Pancreas (tissue), 10 donors: ENCODE measurements at regions not wholly inside any gene's neighbourhood (a gene's known extent, or its start where the extent isn't known, plus 50 kb on each side); places are given as distances from the start of the nearest gene placed in this dataset.

Source experiments
- ATAC-seq, 4 donors: fragments of 200-7000 bp; cut with Tn5 transposase; one replicate each; pipeline versions ENCODE4 v1.8.0 to v1.9.1; 2020; ENCODE audit warnings: mild to moderate bottlenecking in 4 of 4, moderate library complexity in 4 of 4
- DNase-seq, 6 donors: peaks; one replicate each; pipeline ENCODE4 v3.0.0-alpha.2; 2020
- FAIRE-seq: peaks from 2 replicates; lab custom pipeline; 2012; peaks lifted over from hg19 to GRCh38; lab: Jason Lieb, UNC
- H3K27ac ChIP-seq, 4 donors: fragments of 200-600 bp; sonication (generic); 1 replicate in 3 of 4; 2 replicates in 1 of 4; pipeline versions ENCODE4 v1.5.0 to v1.8.0; 2020
- H3K27me3 ChIP-seq, 4 donors: fragments of 200-600 bp; one replicate each; pipeline ENCODE4 v1.8.0; 2021
- H3K36me3 ChIP-seq, 3 donors: fragments of 200-600 bp; sonication (generic) in 1 of 3; one replicate each; pipeline versions ENCODE4 v1.5.0 to v1.8.0; 2020 to 2021
- H3K4me1 ChIP-seq, 3 donors: fragments of 200-600 bp; one replicate each; pipeline ENCODE4 v1.8.0; 2021
- H3K4me3 ChIP-seq, 4 donors: fragments of 200-600 bp; sonication (generic) in 2 of 4; one replicate each; pipeline versions ENCODE4 v1.5.0 to v1.8.0; 2020 to 2021
- H3K9me3 ChIP-seq, 4 donors: fragments of 200-600 bp; one replicate each; pipeline ENCODE4 v1.8.0; 2021
- CTCF ChIP-seq, 4 donors: fragments of 200-600 bp; sonication (generic) in 3 of 4; IDR thresholded peaks; one replicate each; pipeline versions ENCODE4 v1.5.0 to v1.8.0; 2021; ENCODE audit warnings: antibody characterized with exemption in 4 of 4
- whole genome bisulfite sequencing, 2 donors: extraction: QIAGEN DNeasy Blood & Tissue Kit; methylation state at CpG; one replicate each; pipeline ENCODE4 v1.1.7; 2013; 5-methylcytosine and 5-hydroxymethylcytosine counted together
- intact Hi-C, 3 donors: fragments of 100-400 bp; cut with DNase I; formaldehyde crosslinking; loops; one replicate each; pipeline versions ENCODE4 v1.11.1 to v1.14.2; 2022
- donor health status: healthy with polysubstance abuse.
- donor health status: DM: no; HTN: no; CAD: no; lungs with moderate emphysema.
- donor health status: DM: no; HTN: no; CAD: no.
- donor health status: control.
- donor health status: control.
- donor health status: Bipolar disorder and iron deficiency.
- donor health status: DM: yes; HTN: yes; CAD: no.
- donor health status: DM: no; HTN: no; CAD: no.
- donor health status: DM: no; HTN: no; CAD: no.
- donor health status: DM: yes; HTN: yes; CAD: no.

GRCh38 chr18:77528872-77529271, 279.2 kb downstream of the GALR1 start:
- Histone ChIP-seq H3K36me3 (no peaks in the 10 kb centered on the region), H3K9me3 (no peaks in the 10 kb centered on the region), H3K27me3 (no peaks in the 10 kb centered on the region), H3K27ac (no peak overlapping the region), H3K4me1 (no peaks in the 10 kb centered on the region), H3K4me3 (no peak overlapping the region)
- TF ChIP-seq CTCF (IDR thresholded peaks at IDR 0.05), result no peak
- ATAC-seq (no peak), FAIRE-seq (no peak), DNase-seq (no peak)
- intact Hi-C loops, result no loop called here
- 60 to 67% methylated on average over 3 of the region's 3 CpGs for WGBS, 2 donors

GRCh38 chr18:77529492-77530176, 280.0 kb downstream of the GALR1 start:
- no peak for TF ChIP-seq CTCF (IDR thresholded peaks at IDR 0.05)
- Histone ChIP-seq H3K27ac (no peak overlapping the region), H3K4me3 (no peak overlapping the region), H3K9me3 (no peaks in the 10 kb centered on the region), H3K36me3 (no peaks in the 10 kb centered on the region), H3K27me3 (no peaks in the 10 kb centered on the region), H3K4me1 (no peaks in the 10 kb centered on the region)
- no peak for DNase-seq
- ATAC-seq, result no peak
- WGBS, 2 donors, result 76 to 79% methylated on average over 7 of the region's 7 CpGs
- FAIRE-seq, result no peak
- intact Hi-C loops, result no loop called here

DNA sequence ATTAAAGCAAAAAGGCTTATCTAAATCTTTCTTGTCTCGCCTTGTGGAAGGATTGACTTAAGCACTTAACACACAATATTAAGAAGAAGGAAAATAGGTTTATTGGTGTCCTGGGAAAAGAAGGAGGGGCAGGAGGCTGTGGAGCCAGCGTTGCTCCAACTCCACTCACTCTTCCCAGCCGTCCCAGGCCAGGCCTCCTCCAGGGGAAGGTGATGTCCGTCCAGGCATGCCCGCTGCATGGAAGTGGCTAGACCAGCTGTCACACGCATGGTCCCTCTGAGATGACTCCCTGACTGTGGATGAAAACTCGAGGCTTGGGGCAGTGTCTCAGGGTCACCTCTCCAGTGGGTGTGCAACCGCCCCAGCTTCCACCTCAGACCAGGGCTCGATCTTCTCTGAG, 281.1 kb downstream of the GALR1 start:
- FAIRE-seq (no peak), DNase-seq (no peak), ATAC-seq (no peak)
- no peaks in the 10 kb centered on the region for H3K4me1 ChIP-seq
- no peak overlapping the region for H3K4me3 ChIP-seq
- TF ChIP-seq CTCF (IDR thresholded peaks at IDR 0.05), result no peak
- WGBS, 2 donors, result 62 to 69% methylated on average over 9 of the region's 9 CpGs
- intact Hi-C loops, result no loop called here
- H3K27ac ChIP-seq, result no peak overlapping the region
- no peaks in the 10 kb centered on the region for H3K9me3 ChIP-seq
- no peaks in the 10 kb centered on the region for H3K27me3 ChIP-seq
- H3K36me3 ChIP-seq, result no peaks in the 10 kb centered on the region

DNA sequence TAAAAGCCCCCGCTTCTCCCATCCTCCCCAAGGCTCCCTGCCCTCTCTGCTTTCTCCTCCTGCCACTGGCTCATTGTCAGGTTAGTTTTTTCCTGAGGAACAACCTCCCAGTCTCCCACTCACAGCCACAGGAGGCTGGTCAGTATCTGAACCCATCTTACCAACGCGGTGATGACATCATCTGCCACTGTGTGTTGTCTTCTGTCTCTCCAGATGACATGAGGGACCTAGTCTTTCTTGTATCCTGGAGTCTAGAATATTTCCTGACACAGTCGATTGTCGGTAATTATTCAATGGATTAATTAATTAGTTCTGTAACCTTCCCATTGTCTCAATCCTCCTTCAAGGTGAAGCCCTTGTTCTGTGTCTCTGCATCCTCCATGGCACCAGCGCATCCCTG, 290.2 kb downstream of the GALR1 start:
- 87 to 93% methylated on average over 6 of the region's 6 CpGs for WGBS, 2 donors
- H3K9me3 ChIP-seq, result no peaks in the 10 kb centered on the region
- no peaks in the 10 kb centered on the region for H3K4me1 ChIP-seq
- DNase-seq (no peak), ATAC-seq (no peak), FAIRE-seq (no peak)
- H3K4me3 ChIP-seq, result no peak overlapping the region
- no peaks in the 10 kb centered on the region for H3K27me3 ChIP-seq
- no peak overlapping the region for H3K27ac ChIP-seq
- intact Hi-C loops, result no loop called here
- TF ChIP-seq CTCF (IDR thresholded peaks at IDR 0.05), result no peak
- H3K36me3 ChIP-seq, result no peaks in the 10 kb centered on the region

GRCh38 chr18:77544792-77545191, 295.1 kb downstream of the GALR1 start:
- DNase-seq (no peak), FAIRE-seq (no peak)
- no peak overlapping the region for H3K4me3 ChIP-seq

More at GRCh38 chr18:77544792-77545191, 295.1 kb downstream of the GALR1 start:
- intact Hi-C loops, result no loop called here
- 88 to 97% methylated on average over 6 of the region's 6 CpGs for WGBS, 2 donors
- Histone ChIP-seq H3K9me3 (no peaks in the 10 kb centered on the region), H3K27ac (no peak overlapping the region), H3K4me1 (peaks cover 0 to 6% (median 5%) of the 10 kb centered on the region in 3 donors), H3K36me3 (no peaks in the 10 kb centered on the region), H3K27me3 (no peaks in the 10 kb centered on the region)
- no peak for ATAC-seq
- no peak for TF ChIP-seq CTCF (IDR thresholded peaks at IDR 0.05)
